H9 (cell line): ENCODE measurements at regions not wholly inside any gene's neighbourhood (a gene's known extent, or its start where the extent isn't known, plus 50 kb on each side); places are given as distances from the start of the nearest gene placed in this dataset.

ENCODE experiments used
- DNase-seq: peaks from one replicate; pipeline ENCODE4 v3.0.0-alpha.2; 2017
- H2AFZ ChIP-seq: one replicate; pipeline ENCODE4 v1.6.1; 2013; ENCODE audit warnings: mild to moderate bottlenecking, low read length, control low read depth, moderate library complexity
- H2AK5ac ChIP-seq: 2 replicates; pipeline ENCODE4 v1.6.1; 2013; ENCODE audit warnings: low read length, control low read depth, mixed read lengths; ENCODE audit not compliant: insufficient read length
- H2BK120ac ChIP-seq: one replicate; pipeline ENCODE4 v1.6.1; 2013; ENCODE audit warnings: low read depth, mild to moderate bottlenecking, low read length, control low read depth, inconsistent platforms; ENCODE audit not compliant: poor library complexity, severe bottlenecking
- H2BK12ac ChIP-seq: 2 replicates; pipeline ENCODE4 v1.6.1; 2013; ENCODE audit warnings: low read length, control low read depth, mixed read lengths, low read depth; ENCODE audit not compliant: insufficient read length
- H2BK15ac ChIP-seq: 2 replicates; pipeline ENCODE4 v1.6.1; 2013; ENCODE audit warnings: low read depth, low read length, control low read depth
- H2BK20ac ChIP-seq: one replicate; pipeline ENCODE4 v1.6.1; 2013; ENCODE audit warnings: low read depth, mild to moderate bottlenecking, low read length, control low read depth, inconsistent platforms; ENCODE audit not compliant: poor library complexity, severe bottlenecking
- H2BK5ac ChIP-seq: 2 replicates; pipeline ENCODE4 v1.6.1; 2013; ENCODE audit warnings: low read length, control low read depth, mixed read lengths; ENCODE audit not compliant: insufficient read length
- H3K14ac ChIP-seq: 2 replicates; pipeline ENCODE4 v1.6.1; 2013; ENCODE audit warnings: low read length, control low read depth; ENCODE audit not compliant: insufficient read depth
- H3K18ac ChIP-seq: 2 replicates; pipeline ENCODE4 v1.6.1; 2013; ENCODE audit warnings: low read depth, mild to moderate bottlenecking, mixed read lengths, low read length, control low read depth; ENCODE audit not compliant: insufficient read length
- H3K23ac ChIP-seq: 2 replicates; pipeline ENCODE4 v1.6.1; 2013; ENCODE audit warnings: low read length, control low read depth, mixed read lengths, low read depth; ENCODE audit not compliant: insufficient read length
- H3K23me2 ChIP-seq: 2 replicates; pipeline ENCODE4 v1.6.1; 2013; ENCODE audit warnings: low read depth, mild to moderate bottlenecking, mixed read lengths, low read length, control low read depth; ENCODE audit not compliant: insufficient read length, poor library complexity, severe bottlenecking
- H3K27ac ChIP-seq: 2 replicates; pipeline ENCODE4 v1.5.1; 2013; ENCODE audit warnings: low read length, control low read depth, mixed read lengths, low read depth; ENCODE audit not compliant: insufficient read length
- H3K27me3 ChIP-seq: 2 replicates; pipeline ENCODE4 v1.6.1; 2013; ENCODE audit warnings: low read length, control low read depth, inconsistent platforms; ENCODE audit not compliant: insufficient read depth
- H3K4ac ChIP-seq: 2 replicates; pipeline ENCODE4 v1.6.1; 2013; ENCODE audit warnings: low read depth, mild to moderate bottlenecking, control low read depth, inconsistent platforms, low read length, moderate library complexity
- H3K4me1 ChIP-seq: 2 replicates; pipeline ENCODE4 v1.6.1; 2013; ENCODE audit warnings: low read length, control low read depth, inconsistent platforms; ENCODE audit not compliant: insufficient read depth
- H3K4me2 ChIP-seq: 2 replicates; pipeline ENCODE4 v1.6.1; 2013; ENCODE audit warnings: low read length, control low read depth, mixed read lengths; ENCODE audit not compliant: insufficient read length, insufficient read depth
- H3K56ac ChIP-seq: 2 replicates; pipeline ENCODE4 v1.6.1; 2013; ENCODE audit warnings: low read depth, mild to moderate bottlenecking, mixed read lengths, low read length, control low read depth; ENCODE audit not compliant: insufficient read length
- H3K79me1 ChIP-seq: 2 replicates; pipeline ENCODE4 v1.6.1; 2013; ENCODE audit warnings: low read depth, mild to moderate bottlenecking, moderate library complexity, low read length, control low read depth, inconsistent platforms; ENCODE audit not compliant: insufficient read depth, poor library complexity, severe bottlenecking
- H3K79me2 ChIP-seq: 2 replicates; pipeline ENCODE4 v1.6.1; 2013; ENCODE audit warnings: low read length, control low read depth, inconsistent platforms; ENCODE audit not compliant: insufficient read depth
- H3K9ac ChIP-seq: 2 replicates; pipeline ENCODE4 v1.6.1; 2013; ENCODE audit warnings: low read length, control low read depth, mixed read lengths; ENCODE audit not compliant: insufficient read length; ENCODE audit errors: extremely low read depth
- H3K9me3 ChIP-seq: one replicate; pipeline ENCODE4 v1.6.1; 2013; ENCODE audit warnings: low read depth, low read length, inconsistent platforms; ENCODE audit not compliant: control insufficient read depth
- H3T11ph ChIP-seq: one replicate; pipeline ENCODE4 v1.6.1; 2013; ENCODE audit warnings: mild to moderate bottlenecking, low read length, control low read depth, inconsistent platforms
- H4K20me1 ChIP-seq: one replicate; pipeline ENCODE4 v1.6.1; 2013; ENCODE audit not compliant: control insufficient read depth, insufficient read length, insufficient read depth
- H4K5ac ChIP-seq: 2 replicates; pipeline ENCODE4 v1.6.1; 2013; ENCODE audit warnings: low read depth, mild to moderate bottlenecking, mixed read lengths, low read length, control low read depth; ENCODE audit not compliant: insufficient read length
- H4K8ac ChIP-seq: replicated peaks from 2 replicates; pipeline ENCODE4 v1.6.1; 2013; ENCODE audit warnings: low read length, control low read depth, mixed read lengths, low read depth; ENCODE audit not compliant: insufficient read length
- H4K91ac ChIP-seq: 2 replicates; pipeline ENCODE4 v1.6.1; 2013; ENCODE audit warnings: low read depth, mild to moderate bottlenecking, moderate library complexity, mixed read lengths, low read length, control low read depth; ENCODE audit not compliant: insufficient read length
- H3K27ac Mint-ChIP-seq, 3 experiments: 2 replicates in 2 of 3; 3 replicates in 1 of 3; pipeline ENCODE4 v1.8.0; 2020 to 2021; ENCODE audit warnings: mixed read lengths in 3 of 3, mild to moderate bottlenecking in 1 of 3, moderate library complexity in 1 of 3
- H3K27me3 Mint-ChIP-seq: 2 replicates; pipeline ENCODE4 v1.8.0; 2021; ENCODE audit warnings: low read depth, mild to moderate bottlenecking, moderate library complexity, mixed read lengths
- H3K36me3 Mint-ChIP-seq, 3 experiments: 2 replicates in 2 of 3; 3 replicates in 1 of 3; pipeline ENCODE4 v1.8.0; 2020 to 2021; ENCODE audit warnings: low read depth in 3 of 3, mixed read lengths in 3 of 3; ENCODE audit not compliant: insufficient read depth in 1 of 3
- H3K4me1 Mint-ChIP-seq, 2 experiments: 2 replicates each; pipeline ENCODE4 v1.8.0; 2020; ENCODE audit warnings: mixed read lengths in 2 of 2
- H3K4me3 Mint-ChIP-seq, 2 experiments: 2 replicates in 1 of 2; 3 replicates in 1 of 2; pipeline ENCODE4 v1.8.0; 2020 to 2021; ENCODE audit warnings: mild to moderate bottlenecking in 2 of 2, mixed read lengths in 2 of 2, moderate library complexity in 1 of 2
- H3K9me3 Mint-ChIP-seq, 2 experiments: 2 replicates in 1 of 2; 3 replicates in 1 of 2; pipeline ENCODE4 v1.8.0; 2020; ENCODE audit warnings: mild to moderate bottlenecking in 2 of 2, mixed read lengths in 2 of 2, moderate library complexity in 1 of 2
- WGBS: extraction: QIAGEN DNeasy Blood & Tissue Kit; methylation state at CpG from one replicate; pipeline ENCODE4 v1.1.7; 2013; ENCODE audit warnings: missing lambda C conversion rate, low lambda C conversion rate, mixed read lengths; ENCODE audit not compliant: insufficient read length; ENCODE audit errors: extremely low coverage; 5-methylcytosine and 5-hydroxymethylcytosine counted together
- TF ChIP-seq, protein P1 (sequence below): fragments of 200-600 bp; sonication (generic); conservative IDR thresholded peaks from 3 replicates; pipeline ENCODE4 v1.8.0; 2021; ENCODE audit warnings: antibody characterized with exemption, mild to moderate bottlenecking

DNA sequence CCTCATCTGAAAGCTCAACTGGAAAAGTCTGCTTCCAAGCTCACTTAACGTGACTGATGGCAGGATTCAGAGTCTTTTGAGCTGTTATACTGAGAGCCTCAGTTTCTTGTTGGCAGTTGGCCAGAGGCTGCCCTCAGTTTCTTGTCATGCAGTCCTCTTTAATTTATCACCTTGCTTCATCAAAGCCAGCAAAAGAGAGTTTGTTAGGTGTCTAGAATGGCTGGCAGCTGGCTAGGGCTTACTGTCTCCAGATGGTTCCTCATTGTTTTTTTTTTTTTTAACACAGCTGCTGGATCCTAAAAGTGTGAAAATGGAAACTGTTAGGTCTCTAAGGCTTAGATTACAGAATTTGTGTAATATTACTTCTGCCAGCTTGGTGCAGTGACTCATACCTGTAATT, 310.6 kb downstream of the PDCD6IP start:
- Histone ChIP-seq H4K5ac (no peak overlapping the region), H3K23me2 (no peaks in the 10 kb centered on the region), H3K14ac (no peak overlapping the region), H4K20me1 (no peaks in the 10 kb centered on the region), H4K91ac (no peak overlapping the region), H2AFZ (no peak overlapping the region), H3K56ac (no peak overlapping the region), H3K18ac (no peak overlapping the region), H2AK5ac (no peak overlapping the region), H3K27me3 (no peaks in the 10 kb centered on the region), H2BK5ac (no peak overlapping the region), H3K27ac (no peak overlapping the region), H3K4me1 (no peaks in the 10 kb centered on the region), H3K23ac (no peak overlapping the region), H2BK12ac (no peak overlapping the region), H3T11ph (no peak overlapping the region), H3K9ac (no peak overlapping the region), H3K4ac (no peak overlapping the region), H2BK20ac (no peak overlapping the region), H2BK15ac (no peak overlapping the region), H3K4me2 (no peak overlapping the region), H3K79me1 (no peaks in the 10 kb centered on the region), H3K79me2 (no peaks in the 10 kb centered on the region), H4K8ac (no peak overlapping the region), H2BK120ac (no peak overlapping the region), H3K9me3 (no peaks in the 10 kb centered on the region)
- TF ChIP-seq, protein P1, sequence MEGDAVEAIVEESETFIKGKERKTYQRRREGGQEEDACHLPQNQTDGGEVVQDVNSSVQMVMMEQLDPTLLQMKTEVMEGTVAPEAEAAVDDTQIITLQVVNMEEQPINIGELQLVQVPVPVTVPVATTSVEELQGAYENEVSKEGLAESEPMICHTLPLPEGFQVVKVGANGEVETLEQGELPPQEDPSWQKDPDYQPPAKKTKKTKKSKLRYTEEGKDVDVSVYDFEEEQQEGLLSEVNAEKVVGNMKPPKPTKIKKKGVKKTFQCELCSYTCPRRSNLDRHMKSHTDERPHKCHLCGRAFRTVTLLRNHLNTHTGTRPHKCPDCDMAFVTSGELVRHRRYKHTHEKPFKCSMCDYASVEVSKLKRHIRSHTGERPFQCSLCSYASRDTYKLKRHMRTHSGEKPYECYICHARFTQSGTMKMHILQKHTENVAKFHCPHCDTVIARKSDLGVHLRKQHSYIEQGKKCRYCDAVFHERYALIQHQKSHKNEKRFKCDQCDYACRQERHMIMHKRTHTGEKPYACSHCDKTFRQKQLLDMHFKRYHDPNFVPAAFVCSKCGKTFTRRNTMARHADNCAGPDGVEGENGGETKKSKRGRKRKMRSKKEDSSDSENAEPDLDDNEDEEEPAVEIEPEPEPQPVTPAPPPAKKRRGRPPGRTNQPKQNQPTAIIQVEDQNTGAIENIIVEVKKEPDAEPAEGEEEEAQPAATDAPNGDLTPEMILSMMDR = no peak
- H3K4me3 Mint-ChIP-seq = no peak overlapping the region
- H3K27ac Mint-ChIP-seq = no peak overlapping the region
- no peaks in the 10 kb centered on the region; a peak in 2 of 7 replicates for H3K36me3 Mint-ChIP-seq
- no peak for DNase-seq
- no peaks in the 10 kb centered on the region; the same call in 1 of the 2 replicates for H3K27me3 Mint-ChIP-seq
- peaks cover 0 to 3% of the 10 kb centered on the region in 2 experiments; a peak in 1 of 5 replicates for H3K9me3 Mint-ChIP-seq
- no CpG with 5 or more reads among the region's 1 CpG for WGBS
- H3K4me1 Mint-ChIP-seq = peaks cover 0 to 6% of the 10 kb centered on the region in 2 experiments; a peak in 2 of 4 replicates
